Sigmoid colon (tissue), 4 donors: ENCODE measurements at regions not wholly inside any gene's neighbourhood (a gene's known extent, or its start where the extent isn't known, plus 50 kb on each side); places are given as distances from the start of the nearest gene placed in this dataset.

Source experiments
- POLR2A ChIP-seq, 2 donors: fragments of 450-650 bp; IDR thresholded peaks; one replicate each; pipeline ENCODE4 v1.6.1; 2016; ENCODE audit warnings: antibody characterized with exemption in 2 of 2, mild to moderate bottlenecking in 2 of 2, moderate library complexity in 2 of 2
- POLR2AphosphoS5 ChIP-seq, 4 donors: sonication (generic); formaldehyde crosslinking; IDR thresholded peaks; one replicate each; pipeline ENCODE4 v1.6.1; 2017; ENCODE audit warnings: antibody characterized with exemption in 4 of 4

DNA sequence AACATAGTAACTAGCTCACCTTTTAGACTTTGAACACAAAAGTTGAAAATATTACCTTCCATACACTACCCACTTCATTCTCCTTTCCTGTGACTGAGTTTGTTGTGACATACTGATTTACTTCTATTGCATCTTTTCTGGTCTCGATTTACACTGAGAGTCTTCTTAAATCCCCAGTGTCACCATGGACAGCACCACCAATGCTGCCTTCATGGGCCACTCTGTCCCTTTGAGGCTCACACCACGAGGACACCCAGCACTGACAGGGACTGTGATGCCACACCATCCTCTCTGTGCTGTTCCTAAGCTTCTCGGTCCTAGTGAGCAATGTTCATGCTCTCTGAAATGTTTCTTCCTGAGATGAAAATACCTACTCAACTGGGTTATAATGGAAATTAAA, 337.1 kb upstream of the IRAK1BP1 start:
- TF ChIP-seq POLR2AphosphoS5 (IDR thresholded peaks at IDR 0.05), result no peak
- TF ChIP-seq POLR2A (IDR thresholded peaks at IDR 0.05), result no peak
